PC-9 (cell line): ENCODE measurements at regions not wholly inside any gene's neighbourhood (a gene's known extent, or its start where the extent isn't known, plus 50 kb on each side); places are given as distances from the start of the nearest gene placed in this dataset.

ENCODE experiments used
- BruUV-seq: library from RNA; stranded (reverse); fragments of 400-500 nt; replicated peaks from 2 replicates; lab custom pipeline; 2021; lab: Mats Ljungman, UMichigan
- CTCF ChIA-PET: fragments of 300-600 bp; sonication (Branson Sonifier 250); formaldehyde crosslinking; loops from one replicate; lab custom pipeline; 2022; ENCODE audit warnings: antibody characterized with exemption; lab: Charles Lee
- POLR2A ChIA-PET: fragments of 300-600 bp; sonication (Branson Sonifier 250); formaldehyde crosslinking; loops from one replicate; lab custom pipeline; 2022; ENCODE audit warnings: antibody characterized with exemption; ENCODE audit not compliant: unreplicated experiment; lab: Charles Lee
- DNase-seq, 2 experiments: peaks; one replicate each; pipeline versions ENCODE4 v3.0.0 to v3.0.0-alpha.2; 2015 to 2022; ENCODE audit warnings: mixed read lengths in 1 of 2
- H2AFZ ChIP-seq: fragments of 200-600 bp; sonication (generic); 2 replicates; pipeline ENCODE4 v1.8.1; 2017; ENCODE audit warnings: antibody characterized with exemption
- H3F3A ChIP-seq: fragments of 200-600 bp; sonication (generic); 2 replicates; pipeline ENCODE4 v1.8.1; 2017; ENCODE audit warnings: antibody characterized with exemption, mild to moderate bottlenecking, low read depth; ENCODE audit not compliant: insufficient read depth
- H3K27ac ChIP-seq: fragments of 200-600 bp; sonication (generic); 2 replicates; pipeline ENCODE4 v1.6.1; 2016; ENCODE audit warnings: mixed run types
- H3K27me3 ChIP-seq: fragments of 200-600 bp; sonication (generic); 2 replicates; pipeline ENCODE4 v1.6.1; 2016; ENCODE audit warnings: low read depth, mixed run types; ENCODE audit not compliant: insufficient read depth
- H3K36me3 ChIP-seq: fragments of 200-600 bp; sonication (generic); 2 replicates; pipeline ENCODE4 v1.6.1; 2016; ENCODE audit warnings: low read depth, mixed run types
- H3K4me1 ChIP-seq: fragments of 200-600 bp; sonication (generic); replicated peaks from 2 replicates; pipeline ENCODE4 v1.6.1; 2016; ENCODE audit warnings: mixed run types; ENCODE audit not compliant: insufficient read depth
- H3K4me2 ChIP-seq: fragments of 200-600 bp; sonication (generic); 2 replicates; pipeline ENCODE4 v1.6.1; 2017; ENCODE audit warnings: mixed run types
- H3K4me3 ChIP-seq: fragments of 200-600 bp; sonication (generic); 2 replicates; pipeline ENCODE4 v1.6.1; 2016; ENCODE audit warnings: mixed run types
- H3K79me2 ChIP-seq: fragments of 200-600 bp; sonication (generic); 2 replicates; pipeline ENCODE4 v1.6.1; 2017; ENCODE audit warnings: low read depth, mixed run types
- H3K9me2 ChIP-seq: fragments of 200-600 bp; sonication (generic); 2 replicates; pipeline ENCODE4 v1.8.1; 2017; ENCODE audit warnings: mild to moderate bottlenecking; ENCODE audit not compliant: insufficient read depth
- H3K9me3 ChIP-seq: fragments of 200-600 bp; sonication (generic); 2 replicates; pipeline ENCODE4 v1.8.1; 2016; ENCODE audit warnings: low read depth; ENCODE audit not compliant: insufficient read depth
- H4K20me1 ChIP-seq: fragments of 200-600 bp; sonication (generic); 2 replicates; pipeline ENCODE4 v1.8.1; 2017; ENCODE audit not compliant: insufficient read depth
- CTCF ChIP-seq: fragments of 200-600 bp; sonication (generic); conservative IDR thresholded peaks from 2 replicates; pipeline ENCODE4 v1.6.1; 2017; ENCODE audit warnings: mixed run types, antibody characterized with exemption, mild to moderate bottlenecking, moderate library complexity
- EZH2 ChIP-seq: fragments of 200-600 bp; sonication (generic); IDR thresholded peaks from 2 replicates; pipeline ENCODE4 v1.8.0; 2017; ENCODE audit warnings: antibody characterized with exemption, low read depth
- intact Hi-C: fragments of 100-400 bp; cut with micrococcal nuclease; formaldehyde crosslinking; loops from one replicate; pipeline ENCODE4 v1.10.0; 2022; ENCODE audit not compliant: unreplicated experiment

DNA sequence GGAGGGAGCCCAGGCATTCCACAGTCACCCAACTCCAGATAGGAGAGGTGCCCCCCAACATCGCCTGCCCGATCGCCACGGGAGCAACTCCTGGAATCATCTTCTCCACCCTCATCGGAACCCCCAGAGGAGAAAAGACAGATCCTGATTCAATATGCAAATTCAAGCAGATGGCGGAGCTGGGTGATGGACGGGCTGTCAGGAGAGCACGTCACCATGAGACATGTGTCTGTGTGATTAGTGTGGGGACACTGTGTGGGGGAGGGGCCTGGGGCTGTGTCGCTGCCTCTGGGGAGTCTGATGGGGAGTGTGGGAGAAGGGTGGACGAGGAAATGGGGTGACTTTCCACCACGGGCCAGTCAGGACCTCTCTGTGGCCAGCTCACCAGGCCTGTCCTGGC lies 90.2 kb upstream of the CSF3R start:
- no peaks in the 10 kb centered on the region for H3K79me2 ChIP-seq
- TF ChIP-seq CTCF (no peak), EZH2 (no peak)
- no peaks in the 10 kb centered on the region for H3K9me3 ChIP-seq
- CTCF ChIA-PET: no interaction called here
- H3K9me2 ChIP-seq: no peaks in the 10 kb centered on the region
- intact Hi-C loops: no loop called here
- peaks cover 58% of the 10 kb centered on the region for H3K27me3 ChIP-seq
- no peaks in the 10 kb centered on the region for H3K4me1 ChIP-seq
- H3K4me2 ChIP-seq: no peak overlapping the region
- no peaks in the 10 kb centered on the region for H4K20me1 ChIP-seq
- H3K36me3 ChIP-seq: no peaks in the 10 kb centered on the region
- H3F3A ChIP-seq: no peaks in the 10 kb centered on the region
- H3K27ac ChIP-seq: no peak overlapping the region
- POLR2A ChIA-PET: no interaction called here
- H2AFZ ChIP-seq: no peak overlapping the region
- no TSS peak for BruUV-seq
- no peak overlapping the region for H3K4me3 ChIP-seq
- no peak for DNase-seq

DNA sequence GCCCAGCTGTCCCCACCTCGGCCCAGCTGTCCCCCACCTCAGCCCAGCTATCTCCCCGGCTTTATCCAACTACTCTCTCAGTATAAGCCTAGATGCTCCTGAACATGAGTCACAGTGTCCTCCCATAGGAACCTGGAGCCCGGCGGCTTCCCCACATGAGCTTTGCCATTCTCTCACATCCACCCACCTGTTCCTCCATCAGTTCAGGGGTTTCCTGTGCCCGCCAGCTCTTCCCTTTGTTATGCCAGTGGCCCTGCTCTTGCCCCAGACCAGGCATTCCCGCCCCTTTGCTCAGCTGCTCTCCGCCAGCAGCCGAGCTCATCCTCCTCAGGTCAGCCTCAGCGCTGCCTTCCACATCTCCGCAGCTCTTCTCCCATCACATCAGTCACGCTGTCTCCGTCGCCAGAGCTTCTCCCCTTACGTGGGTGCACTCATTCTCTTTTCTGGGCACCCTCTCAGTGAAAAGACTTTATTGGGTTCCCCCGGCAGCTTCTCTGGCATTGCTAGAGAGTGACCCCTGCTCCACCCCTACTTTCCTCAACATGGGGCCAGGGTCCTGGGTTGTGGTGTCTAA lies 89.5 kb upstream of the CSF3R start:
- ChIA-PET CTCF (interaction anchor here (0.7 kb wide), 1 partner anchor 12 kb away, joined by 3 read pairs; no protein-coding TSS in a partner anchor), POLR2A (no interaction called here)
- no peak for DNase-seq
- Histone ChIP-seq H3K9me2 (no peaks in the 10 kb centered on the region), H3K27me3 (peaks cover 60% of the 10 kb centered on the region), H3K4me1 (no peaks in the 10 kb centered on the region), H3K36me3 (no peaks in the 10 kb centered on the region), H4K20me1 (no peaks in the 10 kb centered on the region), H3K79me2 (no peaks in the 10 kb centered on the region), H3K9me3 (no peaks in the 10 kb centered on the region), H3K4me3 (no peak overlapping the region), H3F3A (no peaks in the 10 kb centered on the region), H3K27ac (no peak overlapping the region), H2AFZ (no peak overlapping the region), H3K4me2 (no peak overlapping the region)
- intact Hi-C loops: no loop called here
- BruUV-seq: no TSS peak
- TF ChIP-seq CTCF (no peak), EZH2 (no peak)

DNA sequence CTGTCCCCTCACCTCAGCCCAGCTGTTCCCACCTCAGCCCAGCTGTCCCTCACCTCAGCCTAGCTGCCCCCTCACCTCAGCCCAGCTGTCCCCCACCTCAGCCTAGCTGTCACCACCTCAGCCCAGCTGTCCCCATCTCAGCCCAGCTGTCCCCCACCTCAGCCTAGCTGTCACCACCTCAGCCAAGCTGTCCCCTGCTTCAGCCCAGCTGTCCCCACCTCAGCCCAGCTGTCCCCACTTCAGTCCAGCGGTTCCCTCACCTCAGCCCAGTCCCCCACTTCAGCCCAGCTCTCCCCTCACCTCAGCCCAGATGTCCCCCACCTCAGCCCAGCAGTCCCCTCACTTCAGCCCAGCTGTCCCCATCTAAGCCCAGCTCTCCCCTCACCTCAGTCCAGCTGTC lies 88.4 kb upstream of the CSF3R start:
- no peak for TF ChIP-seq EZH2
- no peak for TF ChIP-seq CTCF
- CTCF ChIA-PET: no interaction called here
- DNase-seq: no peak
- POLR2A ChIA-PET: no interaction called here
- Histone ChIP-seq H3K27me3 (peaks cover 66% of the 10 kb centered on the region), H3K4me2 (no peak overlapping the region), H3K79me2 (no peaks in the 10 kb centered on the region), H3K4me3 (no peak overlapping the region), H3K27ac (no peak overlapping the region), H2AFZ (no peak overlapping the region), H3K4me1 (no peaks in the 10 kb centered on the region), H3F3A (no peaks in the 10 kb centered on the region), H3K9me2 (no peaks in the 10 kb centered on the region), H3K9me3 (no peaks in the 10 kb centered on the region), H4K20me1 (no peaks in the 10 kb centered on the region), H3K36me3 (no peaks in the 10 kb centered on the region)
- no TSS peak for BruUV-seq
- intact Hi-C loops: no loop called here
